GM18868 (cell line): ENCODE measurements at regions not wholly inside any gene's neighbourhood (a gene's known extent, or its start where the extent isn't known, plus 50 kb on each side); places are given as distances from the start of the nearest gene placed in this dataset.

Experiments used
- ATAC-seq: cut with Tn5 transposase; IDR thresholded peaks from one replicate; pipeline ENCODE4 v1.9.1; 2021; ENCODE audit warnings: mild to moderate bottlenecking, moderate library complexity; ENCODE audit not compliant: unreplicated experiment

DNA sequence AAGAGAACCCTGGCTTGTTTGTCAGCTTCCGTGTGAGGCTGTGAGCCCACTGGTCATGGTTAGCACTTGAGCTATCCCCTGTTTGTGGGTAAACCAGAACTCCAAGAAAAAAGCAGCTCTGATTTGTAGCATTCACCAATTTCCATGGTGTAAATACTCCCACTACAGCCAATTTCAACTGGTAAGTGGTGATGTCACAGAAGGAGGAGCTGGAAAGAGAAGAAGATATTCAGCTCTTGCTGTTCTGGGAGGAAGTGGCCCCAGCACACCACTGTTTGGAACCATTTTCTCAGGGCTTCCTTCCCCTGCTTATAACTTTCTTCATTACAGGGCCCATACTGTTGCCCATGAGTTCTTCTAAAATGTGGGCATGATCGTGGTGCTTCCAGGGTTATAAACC lies 500.1 kb upstream of the ZMIZ1 start:
- ATAC-seq, result no peak

DNA sequence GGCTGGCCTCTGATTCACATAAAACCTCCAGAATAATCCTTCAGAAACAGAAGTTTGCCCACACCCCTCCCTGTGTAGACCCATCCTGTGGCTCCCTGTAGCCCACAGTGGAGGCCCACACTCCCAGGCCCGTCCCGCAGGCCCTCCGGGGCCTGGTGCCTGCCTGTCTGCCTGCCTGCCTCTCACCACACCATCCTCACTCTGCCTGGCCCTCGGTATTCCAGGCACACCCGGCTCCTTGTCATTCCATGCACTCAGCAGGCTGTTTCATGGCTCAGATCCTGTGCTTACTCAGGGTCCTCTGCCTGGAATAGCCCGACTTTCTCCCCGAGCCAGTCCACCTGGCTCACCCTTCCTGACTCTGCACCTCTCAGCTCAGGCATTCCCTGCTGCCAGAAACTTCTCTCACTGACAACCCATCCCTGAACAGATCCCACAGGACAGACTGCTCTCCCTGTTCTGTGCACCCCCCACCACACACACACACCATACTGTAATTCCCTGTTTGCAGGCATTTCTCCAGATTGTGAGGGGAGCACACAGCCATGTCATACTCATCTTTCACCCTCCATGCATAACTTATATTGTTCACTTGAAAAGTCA lies 498.0 kb upstream of the ZMIZ1 start:
- no peak for ATAC-seq

DNA sequence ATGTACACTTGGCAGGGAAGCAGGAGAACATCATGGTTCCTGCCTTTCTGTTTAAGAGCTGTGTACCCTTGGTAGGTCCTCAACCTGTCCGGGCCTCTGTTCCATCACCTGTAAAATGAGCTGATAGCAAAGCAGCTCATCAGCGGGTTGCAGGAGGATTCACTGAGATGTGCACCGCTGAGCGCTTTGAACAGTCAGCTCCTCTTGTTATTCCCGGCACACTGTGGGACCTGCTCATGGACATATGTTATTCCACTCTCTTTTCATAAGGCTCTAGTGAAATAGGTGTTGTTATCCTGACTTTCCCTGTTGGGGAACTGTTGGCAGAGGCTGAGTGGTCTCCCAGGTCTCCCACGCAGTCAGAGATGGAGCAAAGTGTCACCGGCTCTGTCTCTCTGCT lies 497.5 kb upstream of the ZMIZ1 start:
- ATAC-seq, result no peak

DNA sequence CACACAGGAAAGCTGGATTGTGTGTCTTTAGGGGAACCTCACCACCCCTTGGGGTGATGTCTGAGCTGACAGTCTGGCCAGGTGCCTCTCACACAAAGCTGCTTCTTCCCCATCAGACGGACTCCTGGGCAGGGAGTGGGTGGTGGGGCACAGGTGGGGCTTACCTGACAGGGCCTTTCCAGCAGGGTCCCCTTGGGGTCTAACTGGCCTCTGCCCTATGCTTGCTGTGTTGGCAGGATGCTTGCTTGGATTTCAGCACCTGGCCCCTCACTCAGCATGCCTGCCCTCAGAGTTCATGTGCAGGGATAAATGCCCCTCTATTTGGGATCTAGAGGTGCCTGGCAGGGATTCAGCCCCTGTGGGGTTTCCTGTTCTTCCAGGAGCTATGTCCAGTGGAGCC lies 496.9 kb upstream of the ZMIZ1 start:
- no peak for ATAC-seq

DNA sequence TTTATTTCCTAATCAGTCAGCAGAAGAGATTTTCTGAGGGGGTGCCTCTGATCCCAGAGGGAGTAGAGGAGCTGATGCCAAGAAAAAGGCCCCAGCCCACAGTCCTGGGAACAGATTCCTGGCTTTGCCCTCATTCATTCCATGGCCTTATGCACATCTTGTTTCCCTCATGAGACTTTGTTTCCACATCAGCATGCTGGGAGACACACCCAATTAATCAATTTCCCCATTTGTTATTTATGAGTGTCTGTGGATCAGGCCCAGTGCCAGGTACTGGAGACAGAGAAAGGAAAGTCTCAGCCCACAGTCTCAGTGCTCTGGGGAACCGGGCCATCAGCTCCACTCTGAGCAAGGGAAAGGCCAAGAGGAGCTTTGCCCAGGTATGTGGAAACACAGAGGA lies 496.2 kb upstream of the ZMIZ1 start:
- ATAC-seq, result no peak

DNA sequence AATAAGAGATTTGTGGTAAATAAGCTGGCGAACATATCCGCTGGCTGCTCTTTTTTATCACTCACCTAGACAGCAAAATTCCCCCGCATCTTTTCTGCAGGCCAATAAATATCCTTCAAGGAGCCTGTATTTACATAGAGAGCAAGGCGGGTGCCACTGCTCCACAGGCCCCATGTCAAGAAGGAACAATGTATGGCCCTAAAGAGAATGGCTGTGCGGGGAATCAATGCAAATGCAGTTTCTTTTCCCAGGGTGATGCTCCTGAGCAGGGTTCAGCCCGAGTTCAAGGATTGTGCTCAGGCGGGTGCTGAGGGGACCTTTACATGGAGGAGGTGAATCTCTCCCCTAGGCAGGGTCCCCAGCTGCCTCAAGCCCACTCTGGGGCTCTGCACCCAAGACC lies 494.2 kb upstream of the ZMIZ1 start:
- no peak for ATAC-seq

DNA sequence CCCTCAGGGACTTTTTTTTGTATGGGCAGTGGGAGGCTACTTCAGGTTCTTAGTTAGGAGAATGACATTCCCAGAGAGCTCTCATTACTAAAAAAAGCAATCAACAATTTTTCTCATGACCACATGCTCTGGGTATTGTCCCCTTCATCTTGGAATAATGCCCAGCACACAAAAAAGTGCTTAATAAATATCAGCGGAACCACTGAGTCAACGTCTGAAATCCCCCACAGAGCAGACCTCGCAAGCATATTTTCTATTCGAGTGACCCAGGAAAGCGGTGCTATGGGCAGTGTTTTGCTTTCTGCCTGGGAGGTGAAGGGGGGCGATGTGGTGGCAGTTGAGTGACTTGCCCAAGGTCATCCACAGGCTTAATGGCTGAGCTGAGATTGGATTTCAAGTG lies 493.4 kb upstream of the ZMIZ1 start:
- ATAC-seq, result no peak

DNA sequence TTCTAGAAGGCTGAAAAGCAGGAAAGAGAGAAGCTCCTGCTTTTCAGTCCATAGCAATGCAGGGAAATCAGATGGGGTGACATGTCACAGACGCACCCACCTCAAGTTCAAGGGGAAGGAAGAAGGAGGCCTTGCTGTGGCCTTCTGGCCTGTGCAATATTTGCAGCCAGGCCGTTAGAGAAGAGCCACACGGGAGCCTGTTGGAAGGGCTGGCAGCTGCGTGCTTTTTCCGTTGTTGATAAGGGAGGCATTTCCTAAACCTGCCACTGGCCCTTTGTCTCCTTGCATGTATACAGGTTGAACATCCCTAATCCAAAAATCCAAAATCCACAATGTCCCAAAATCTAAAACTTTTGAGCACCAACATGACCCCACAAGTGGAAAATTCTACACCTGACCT lies 492.5 kb upstream of the ZMIZ1 start:
- ATAC-seq, result no peak

DNA sequence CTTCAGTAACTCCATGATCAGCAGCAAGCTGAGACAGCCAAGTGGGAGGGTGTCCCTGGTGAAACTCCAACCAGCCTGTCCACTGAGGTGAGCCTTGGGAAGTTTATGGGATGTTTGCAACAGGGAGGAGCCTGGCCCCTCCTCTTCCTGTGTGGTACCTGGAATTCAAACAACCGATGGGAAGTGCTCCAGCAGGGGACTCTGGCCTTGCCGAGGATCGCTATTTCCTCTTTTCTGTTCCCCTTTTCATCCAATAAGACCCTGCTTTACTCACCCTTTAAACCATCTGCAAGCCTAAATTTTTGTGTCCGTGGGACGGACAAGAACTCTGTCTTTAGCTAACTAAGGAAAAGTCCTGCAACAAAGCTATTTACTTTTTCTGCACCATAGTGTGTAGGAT lies 491.1 kb upstream of the ZMIZ1 start:
- no peak for ATAC-seq

DNA sequence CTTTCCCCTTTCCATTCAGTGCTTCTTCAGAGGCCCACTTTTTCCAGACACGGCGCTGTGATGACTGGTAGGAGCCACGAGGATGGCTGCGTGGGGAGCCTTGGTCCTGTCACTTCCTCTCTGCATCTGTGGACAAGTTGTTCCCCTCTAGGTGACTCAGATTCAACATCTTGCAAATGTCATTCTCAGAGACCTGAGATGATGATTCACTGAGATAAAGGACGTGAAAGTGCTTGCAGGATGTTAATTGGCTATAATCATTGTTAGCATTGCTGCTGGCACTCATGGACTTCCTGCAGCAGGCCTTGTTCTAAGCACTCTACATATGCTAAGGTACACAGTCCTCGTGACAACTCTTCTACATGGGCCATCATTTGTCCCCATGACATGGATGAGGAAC lies 489.8 kb upstream of the ZMIZ1 start:
- ATAC-seq, result peak; percentile 90

DNA sequence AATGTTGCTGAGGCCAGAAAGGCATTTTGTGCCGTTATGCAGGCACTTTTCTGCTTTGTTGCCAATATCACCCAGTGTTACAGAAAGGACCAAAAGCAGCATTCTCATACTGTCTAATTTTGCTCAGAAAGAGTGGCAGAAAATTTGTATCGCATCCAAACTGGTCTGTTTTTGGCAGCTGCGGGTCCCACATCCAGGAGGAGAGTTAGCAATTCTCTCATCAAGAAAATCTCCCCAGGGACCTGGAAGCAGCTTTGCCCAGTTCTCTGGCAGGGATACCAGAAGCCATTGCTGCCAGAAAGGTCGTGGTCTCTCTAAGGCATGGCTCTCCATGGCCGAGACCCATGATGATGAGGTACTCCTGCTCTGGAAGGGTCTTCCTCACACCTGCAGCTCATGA lies 489.2 kb upstream of the ZMIZ1 start:
- no peak for ATAC-seq

DNA sequence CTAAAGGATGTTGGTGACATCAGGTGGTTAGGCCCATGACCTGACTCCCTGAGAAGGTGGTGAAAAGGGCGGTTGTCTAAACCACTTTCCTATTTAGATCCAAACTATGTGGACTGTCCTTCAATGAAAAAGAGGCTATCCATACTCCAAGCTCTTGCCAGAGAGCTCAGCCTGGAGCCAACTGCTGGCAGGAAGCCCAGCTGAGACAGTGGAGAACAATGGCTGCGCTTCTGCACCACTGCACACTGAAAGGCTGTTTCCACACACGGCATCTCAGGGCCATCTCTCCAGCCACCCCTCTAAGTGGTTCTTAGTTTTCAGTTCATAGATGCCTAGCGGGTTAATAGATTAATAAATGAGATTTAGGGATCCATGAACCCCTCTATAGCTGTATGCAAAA lies 488.8 kb upstream of the ZMIZ1 start:
- no peak for ATAC-seq

DNA sequence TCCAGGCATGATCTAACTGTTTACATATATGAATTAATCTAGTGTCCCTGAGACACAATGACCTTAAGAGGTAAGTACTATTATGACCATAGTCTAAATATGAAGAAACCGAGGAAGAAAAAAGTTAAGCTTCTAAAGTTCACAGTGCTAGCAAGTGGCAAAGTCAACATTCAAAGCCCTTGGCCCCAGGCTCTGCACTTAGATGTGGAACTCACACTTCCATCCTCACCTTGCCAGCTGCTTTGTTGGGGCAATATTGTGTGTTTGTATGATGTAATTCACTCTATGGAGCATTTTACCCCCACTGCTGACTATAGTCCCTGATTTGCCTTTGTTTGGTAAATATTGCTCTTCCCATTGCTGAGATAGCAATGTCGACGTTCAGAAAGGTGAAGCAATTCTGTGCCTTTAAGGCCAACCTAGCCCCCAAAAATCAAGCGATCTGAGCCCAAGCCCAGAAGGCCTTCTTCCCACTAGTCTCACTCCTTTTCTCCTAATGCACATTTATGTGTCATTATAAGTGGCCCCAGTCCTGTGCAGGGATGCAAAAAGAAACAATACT lies 487.6 kb upstream of the ZMIZ1 start:
- no peak for ATAC-seq

DNA sequence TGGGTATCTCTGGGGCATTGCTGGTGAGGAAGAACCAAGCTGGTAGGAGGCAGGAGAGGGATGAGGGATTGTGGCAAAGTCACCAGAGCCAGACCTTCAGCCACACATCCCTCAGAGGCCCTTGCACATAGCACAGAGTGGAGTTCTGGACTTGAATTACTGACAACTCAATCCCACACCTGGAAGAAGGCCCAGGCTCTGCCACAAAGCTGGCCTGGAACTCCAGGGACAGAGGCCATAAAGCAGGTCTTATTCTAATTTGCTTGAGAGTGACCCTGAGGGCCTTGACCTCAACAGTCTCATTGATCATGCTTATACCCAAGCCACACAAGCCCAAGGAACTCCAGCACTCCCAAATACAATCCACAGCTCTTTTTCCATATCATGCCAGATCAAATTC lies 486.2 kb upstream of the ZMIZ1 start:
- no peak for ATAC-seq

DNA sequence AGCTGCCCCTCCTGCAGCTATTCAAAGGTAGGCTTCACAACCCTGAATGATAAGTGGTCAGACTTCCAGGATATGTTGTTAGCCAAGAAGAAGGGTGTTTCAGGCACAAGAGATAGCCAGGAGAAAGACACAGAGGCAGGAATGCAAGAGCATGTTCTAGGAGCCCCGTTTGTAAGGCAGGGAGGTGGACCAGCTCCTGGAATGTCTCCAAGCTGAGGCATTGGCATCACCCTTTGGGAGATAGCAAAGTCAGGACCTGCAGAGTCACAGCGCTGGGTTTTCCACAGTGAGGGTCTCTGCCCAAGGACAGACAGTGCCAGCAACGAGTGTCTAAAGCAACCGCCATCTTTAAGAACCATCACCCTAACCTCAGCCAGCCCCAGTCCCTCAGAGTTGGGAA lies 484.5 kb upstream of the ZMIZ1 start:
- no peak for ATAC-seq

DNA sequence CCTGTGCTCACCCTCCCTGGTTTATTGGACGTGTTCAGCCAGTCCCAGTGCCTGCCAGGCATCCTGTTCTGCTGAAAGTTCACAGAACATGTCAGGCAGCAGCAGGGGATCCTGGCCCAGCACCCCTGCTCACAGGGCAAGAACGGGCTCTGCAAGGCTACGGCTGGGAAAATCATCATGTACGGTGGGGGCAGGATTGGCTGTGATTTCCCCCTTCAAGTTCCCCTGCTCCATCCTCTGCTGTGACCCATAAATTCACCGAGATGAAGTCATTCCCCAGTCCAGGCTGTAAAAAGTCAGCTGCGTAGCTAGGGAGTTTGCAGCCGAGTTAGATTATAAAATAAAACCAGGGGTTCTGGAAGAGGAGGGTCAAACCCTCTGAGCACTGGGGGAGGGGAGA lies 484.1 kb upstream of the ZMIZ1 start:
- ATAC-seq, result no peak

DNA sequence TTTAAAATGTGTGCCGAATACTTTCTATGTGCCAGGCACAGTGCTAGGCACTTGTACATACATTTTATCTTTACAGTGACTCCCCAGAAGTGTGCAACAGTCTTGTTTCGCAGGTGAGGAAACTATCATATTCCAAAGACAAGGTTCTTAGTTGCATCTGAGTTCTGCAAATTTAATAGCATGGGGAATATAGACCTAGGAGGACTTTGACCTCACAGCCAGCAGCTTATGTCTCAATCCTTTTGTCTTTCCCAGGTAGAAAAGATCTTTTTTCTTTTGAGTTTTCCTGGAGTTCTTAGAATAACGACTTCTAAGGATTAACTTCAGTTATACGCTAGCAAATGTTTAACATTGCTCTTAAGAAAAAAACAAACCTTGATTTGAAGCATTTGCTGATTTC lies 482.8 kb upstream of the ZMIZ1 start:
- no peak for ATAC-seq

DNA sequence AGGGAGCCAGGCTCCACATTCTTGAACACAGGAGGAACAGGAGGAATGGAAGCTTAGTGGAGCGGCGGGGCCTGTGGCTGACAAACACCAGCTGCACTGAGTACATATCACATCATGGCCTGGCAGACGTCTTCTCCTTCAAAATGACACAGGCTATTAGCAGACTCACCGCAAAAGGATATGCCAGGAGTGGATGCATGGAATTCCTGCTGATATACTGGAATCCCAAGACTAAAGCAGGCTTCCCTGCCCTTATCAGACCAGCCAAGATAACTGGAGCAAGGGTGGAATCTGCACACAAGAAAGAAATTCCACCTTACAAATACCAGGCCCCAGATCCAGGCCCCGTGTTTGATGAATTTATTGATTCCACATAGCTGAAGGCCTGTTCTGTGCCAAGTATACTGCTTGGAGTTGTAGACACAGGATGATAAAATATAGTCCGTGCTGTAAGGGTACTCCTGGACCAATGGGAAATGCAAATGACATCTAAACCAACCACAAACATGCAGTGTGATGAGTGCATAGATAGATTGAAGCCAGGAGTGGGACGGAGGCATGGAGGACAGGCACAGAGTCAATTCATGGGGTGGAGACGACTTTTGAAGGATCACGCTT lies 480.5 kb upstream of the ZMIZ1 start:
- no peak for ATAC-seq

DNA sequence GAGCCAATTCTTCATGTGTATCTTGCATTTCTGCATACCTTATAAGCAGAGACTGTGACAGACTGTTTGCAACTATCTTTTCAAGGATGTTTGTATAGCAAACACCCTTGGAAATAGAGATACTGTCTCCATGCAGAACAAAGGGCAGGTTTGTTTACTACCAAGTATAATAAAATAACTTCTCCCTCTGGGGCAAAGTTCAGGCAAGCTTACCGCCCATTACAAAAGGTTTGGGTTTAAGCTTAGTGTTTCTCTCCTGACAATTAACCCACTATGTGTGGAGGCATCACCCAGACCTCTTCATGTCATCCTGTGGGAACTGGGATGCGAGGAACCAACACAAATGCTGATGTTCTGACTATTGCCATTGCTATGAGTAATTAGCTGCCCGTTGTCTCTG lies 479.1 kb upstream of the ZMIZ1 start:
- ATAC-seq, result no peak

DNA sequence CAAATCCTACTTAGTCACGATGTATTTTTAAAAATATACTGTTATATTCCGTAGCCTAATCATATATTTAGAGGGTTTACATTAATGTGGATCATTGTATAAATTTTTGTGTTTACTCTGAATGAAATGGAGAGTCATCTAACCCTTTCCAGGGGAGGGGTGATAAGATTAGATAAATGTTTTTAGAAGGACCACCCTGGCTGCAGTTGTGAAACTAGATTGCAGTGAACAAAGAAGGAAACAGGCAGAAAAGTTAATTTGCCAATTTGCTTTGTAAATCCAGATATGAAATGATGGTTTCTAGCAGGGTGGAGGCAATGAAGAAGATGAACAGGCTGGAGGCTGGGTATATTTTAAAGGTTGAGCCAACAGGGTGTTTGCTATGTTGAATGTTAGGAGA lies 477.7 kb upstream of the ZMIZ1 start:
- no peak for ATAC-seq

DNA sequence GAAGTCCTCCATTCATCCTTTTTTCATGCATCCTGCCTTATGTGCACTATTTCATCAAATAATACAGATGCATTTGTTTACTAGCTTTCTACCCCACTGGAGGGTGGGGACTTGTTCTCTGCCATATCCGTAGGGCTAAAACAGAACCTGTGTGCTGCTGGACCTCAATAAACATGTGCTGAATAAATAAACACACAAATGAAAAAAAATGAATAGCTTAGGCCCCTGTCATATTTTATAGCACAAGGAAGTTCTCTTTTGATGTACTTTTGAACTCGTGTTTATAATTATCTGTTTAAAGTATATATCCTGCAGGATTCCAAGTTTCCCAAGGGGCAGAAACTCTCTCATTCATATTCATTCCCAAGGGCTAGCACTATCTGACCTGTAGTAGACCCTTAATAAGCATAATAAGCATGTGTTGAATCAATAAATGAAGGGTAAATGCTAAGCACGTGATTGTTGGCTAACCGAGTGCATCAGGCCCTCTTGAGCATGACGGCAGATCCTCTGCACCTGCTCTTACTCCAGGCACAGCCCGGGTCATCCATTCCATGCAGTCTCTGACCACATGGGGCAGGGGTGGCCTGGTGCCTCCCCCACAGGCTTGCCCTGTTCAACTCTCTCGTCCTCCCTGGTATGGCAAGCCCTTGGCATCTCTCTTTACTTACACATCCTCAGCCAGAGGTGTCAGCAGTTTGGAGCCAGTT lies 474.1 kb upstream of the ZMIZ1 start:
- ATAC-seq, result no peak

DNA sequence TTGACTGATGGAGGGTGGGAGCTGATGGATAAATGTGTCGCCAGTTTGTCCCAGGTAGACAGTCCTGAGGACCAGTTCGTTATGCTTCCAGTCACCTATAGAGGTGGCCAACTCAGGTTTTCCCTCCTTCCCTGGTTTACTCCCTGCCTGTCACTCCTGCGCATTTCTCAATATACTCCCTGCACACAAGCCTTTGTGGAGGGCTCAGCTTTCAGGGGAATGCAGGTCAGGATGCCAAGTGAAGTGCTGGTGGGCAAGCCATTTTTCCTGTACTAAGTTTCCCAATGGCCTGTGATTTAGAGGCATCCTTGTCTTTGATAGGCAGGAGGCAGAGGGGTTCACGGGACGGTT lies 473.5 kb upstream of the ZMIZ1 start:
- ATAC-seq, result no peak
